K562 (cell line): ENCODE measurements at regions not wholly inside any gene's neighbourhood (a gene's known extent, or its start where the extent isn't known, plus 50 kb on each side); places are given as distances from the start of the nearest gene placed in this dataset.

Experiments
- ATAC-seq: fragments of 200-7000 bp; cut with Tn5 transposase; 3 replicates; pipeline ENCODE4 v1.9.1; 2020; ENCODE audit warnings: moderate library complexity
- BruUV-seq: library from RNA; stranded (reverse); fragments of 400-500 nt; replicated peaks from 2 replicates; lab custom pipeline; 2021; lab: Mats Ljungman, UMichigan
- CTCF ChIA-PET: fragments of 300-600 bp; formaldehyde crosslinking; extraction: SDS; loops from one replicate; lab custom pipeline; 2021; ENCODE audit warnings: low intra/inter-chr PET ratio; lab: Yijun Ruan, JAX
- POLR2A ChIA-PET: fragments of 300-600, 350-650 bp; sonication (Branson Sonifier 250); formaldehyde crosslinking; extraction: SDS; loops from one replicate; lab custom pipeline; 2021; ENCODE audit warnings: antibody characterized with exemption, inconsistent platforms; lab: Yijun Ruan, JAX
- DNase-seq, 4 experiments: peaks; one replicate each; pipeline versions ENCODE4 v3.0.0 to v3.0.0-alpha.2; 2011 to 2018; ENCODE audit warnings: low spot score in 3 of 4, mixed read lengths in 3 of 4; ENCODE audit errors: extremely low read depth in 1 of 4
- FAIRE-seq: peaks from 2 replicates; lab custom pipeline; 2011; peaks lifted over from hg19 to GRCh38; lab: Jason Lieb, UNC
- H2AFZ ChIP-seq: 2 replicates; pipeline ENCODE4 v1.6.0; 2011; ENCODE audit warnings: low read depth, low read length, control low read depth, inconsistent platforms
- H3K27ac ChIP-seq: fragments of 200-600 bp; 3 replicates; pipeline ENCODE4 v1.8.0; 2011; ENCODE audit warnings: low read depth, mild to moderate bottlenecking, control low read depth, inconsistent platforms, low read length, moderate library complexity, mixed read lengths; ENCODE audit errors: extremely low read depth
- H3K27me3 ChIP-seq, 2 experiments: fragments of 300-600 bp in 1 of 2; 2 replicates in 1 of 2; 3 replicates in 1 of 2; pipeline versions ENCODE4 v1.6.0 to v1.8.0; 2011; ENCODE audit warnings: inconsistent platforms in 2 of 2, low read length in 2 of 2, mild to moderate bottlenecking in 1 of 2, mixed read lengths in 1 of 2, moderate library complexity in 1 of 2; ENCODE audit not compliant: control insufficient read depth in 2 of 2, insufficient read depth in 2 of 2
- H3K36me3 ChIP-seq: fragments of 300-600 bp; 3 replicates; pipeline ENCODE4 v1.8.0; 2011; ENCODE audit warnings: mild to moderate bottlenecking, low read length, inconsistent platforms; ENCODE audit not compliant: control insufficient read depth, insufficient read depth
- H3K4me1 ChIP-seq, 2 experiments: fragments of 200-600 bp in 1 of 2; replicated peaks in 1 of 2; 2 replicates in 1 of 2; 3 replicates in 1 of 2; pipeline versions ENCODE4 v1.5.1 to v1.8.0; 2011; ENCODE audit warnings: inconsistent platforms in 2 of 2, low read length in 2 of 2, mild to moderate bottlenecking in 1 of 2, mixed read lengths in 1 of 2, moderate library complexity in 1 of 2; ENCODE audit not compliant: control insufficient read depth in 2 of 2, insufficient read depth in 2 of 2
- H3K4me2 ChIP-seq: 2 replicates; pipeline ENCODE4 v1.6.1; 2011; ENCODE audit warnings: low read length, control low read depth, inconsistent platforms, mixed read lengths; ENCODE audit not compliant: insufficient read depth
- H3K4me3 ChIP-seq: fragments of 200-600 bp; sonication (generic), shearing (Covaris generic); 2 replicates; pipeline ENCODE4 v1.5.1; 2016; ENCODE audit warnings: control low read depth, inconsistent platforms
- H3K79me2 ChIP-seq: fragments of 200-600 bp; 3 replicates; pipeline ENCODE4 v1.8.0; 2011; ENCODE audit warnings: low read length, inconsistent platforms; ENCODE audit not compliant: control insufficient read depth, insufficient read depth
- H3K9ac ChIP-seq, 2 experiments: 2 replicates each; pipeline versions ENCODE4 v1.6.0 to v1.6.1; 2011; ENCODE audit warnings: low read depth in 2 of 2, low read length in 2 of 2, control low read depth in 1 of 2, inconsistent platforms in 1 of 2, mild to moderate bottlenecking in 1 of 2, mixed read lengths in 1 of 2; ENCODE audit not compliant: insufficient read depth in 1 of 2
- H3K9me1 ChIP-seq: one replicate; pipeline ENCODE4 v1.6.0; 2011; ENCODE audit warnings: inconsistent platforms, mild to moderate bottlenecking, low read length, moderate library complexity; ENCODE audit not compliant: control insufficient read depth, insufficient read depth
- H3K9me3 ChIP-seq: replicated peaks from 2 replicates; pipeline ENCODE4 v1.5.1; 2011; ENCODE audit warnings: low read depth, low read length, inconsistent platforms; ENCODE audit not compliant: control insufficient read depth, insufficient read depth
- H4K20me1 ChIP-seq: replicated peaks from 2 replicates; pipeline ENCODE4 v1.6.1; 2011; ENCODE audit warnings: low read length, inconsistent platforms, mixed read lengths; ENCODE audit not compliant: control insufficient read depth, insufficient read depth
- HES1 ChIP-seq: fragments of 450-650 bp; IDR thresholded peaks from 2 replicates; pipeline ENCODE4 v1.6.1; 2016; ENCODE audit warnings: low read depth, mild to moderate bottlenecking, moderate library complexity
- NFIC ChIP-seq: fragments of 450-650 bp; IDR thresholded peaks from 2 replicates; pipeline ENCODE4 v1.6.1; 2017; ENCODE audit warnings: mild to moderate bottlenecking, inconsistent platforms
- PCBP2 ChIP-seq: fragments of 200-400 bp; formaldehyde crosslinking; IDR thresholded peaks from 2 replicates; pipeline ENCODE4 v1.6.1; 2018; ENCODE audit warnings: low read length, low read depth, mild to moderate bottlenecking, moderate library complexity; ENCODE audit not compliant: poor library complexity, severe bottlenecking
- RCOR1 ChIP-seq, 2 experiments: IDR thresholded peaks; 2 replicates each; pipeline ENCODE4 v1.6.1; 2012; ENCODE audit warnings: low read depth in 2 of 2, low read length in 2 of 2, borderline replicate concordance in 1 of 2, improper control_type of control experiment in 1 of 2
- REST ChIP-seq, 2 experiments: fragments of 450-650 bp; formaldehyde crosslinking in 1 of 2; IDR thresholded peaks; 2 replicates each; pipeline versions ENCODE4 v1.4.0 to v1.6.1; 2014 to 2020; ENCODE audit warnings: mild to moderate bottlenecking in 2 of 2, borderline replicate concordance in 1 of 2, low read depth in 1 of 2
- SETDB1 ChIP-seq: IDR thresholded peaks from one replicate; pipeline ENCODE4 v1.6.1; 2012; ENCODE audit warnings: low read length, control low read depth, inconsistent platforms
- TAF15 ChIP-seq: fragments of 200-400 bp; formaldehyde crosslinking; IDR thresholded peaks from 2 replicates; pipeline ENCODE4 v1.6.1; 2017; ENCODE audit warnings: mild to moderate bottlenecking, low read depth, low read length, moderate library complexity
- TRIM28 ChIP-seq: fragments of 450-650 bp; IDR thresholded peaks from 2 replicates; pipeline ENCODE4 v1.6.1; 2017
- WGBS: fragments of 100-300 bp; shearing (Covaris generic); methylation state at CpG from one replicate; pipeline ENCODE4 v1.1.6; 2016; ENCODE audit warnings: low coverage, mixed read lengths; ENCODE audit not compliant: insufficient coverage; ENCODE audit errors: missing lambda C conversion rate; 5-methylcytosine and 5-hydroxymethylcytosine counted together
- in situ Hi-C: fragments of 300-500 bp; cut with MboI; formaldehyde crosslinking; loops from 4 replicates; pipeline ENCODE4 v1.15.0; 2018; ENCODE audit warnings: inconsistent platforms, mixed read lengths
- intact Hi-C: fragments of 100-400 bp; cut with micrococcal nuclease; formaldehyde crosslinking; loops from 2 replicates; pipeline ENCODE4 v1.14.2; 2022
- TF ChIP-seq, protein P1 (sequence below): fragments of 450-650 bp; IDR thresholded peaks from 2 replicates; pipeline ENCODE4 v1.7.1; 2018; ENCODE audit warnings: mild to moderate bottlenecking, low read depth; ENCODE audit not compliant: partially characterized antibody

DNA sequence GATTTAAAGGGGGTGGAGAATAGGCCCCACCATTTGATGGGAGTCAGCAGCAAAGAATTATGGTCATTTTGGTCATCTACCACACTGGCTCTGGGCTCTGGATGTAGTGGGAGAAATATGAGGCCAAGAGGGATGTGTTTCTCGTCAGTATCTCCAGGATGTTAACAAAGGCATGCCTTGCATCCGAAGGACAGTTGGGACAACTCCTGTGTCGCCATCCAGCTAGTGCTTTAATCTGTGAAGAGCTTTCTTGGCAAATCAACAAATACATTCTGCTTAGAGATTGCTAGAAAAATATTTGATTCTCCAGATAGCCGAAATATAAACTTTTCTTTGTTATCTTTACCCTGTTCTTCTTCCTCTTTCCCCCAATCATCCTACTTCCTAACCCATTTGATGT is 287.1 kb upstream of the TNP1 start (continued):
- TF ChIP-seq HES1 = no peak
- TF ChIP-seq PCBP2 = no peak
- no peak for TF ChIP-seq SETDB1
- no peak for TF ChIP-seq RCOR1 (IDR thresholded peaks at IDR 0.05; ENCODE audit: borderline replicate concordance in 1 of 2, low read depth in 2 of 2, low read length in 2 of 2)

DNA sequence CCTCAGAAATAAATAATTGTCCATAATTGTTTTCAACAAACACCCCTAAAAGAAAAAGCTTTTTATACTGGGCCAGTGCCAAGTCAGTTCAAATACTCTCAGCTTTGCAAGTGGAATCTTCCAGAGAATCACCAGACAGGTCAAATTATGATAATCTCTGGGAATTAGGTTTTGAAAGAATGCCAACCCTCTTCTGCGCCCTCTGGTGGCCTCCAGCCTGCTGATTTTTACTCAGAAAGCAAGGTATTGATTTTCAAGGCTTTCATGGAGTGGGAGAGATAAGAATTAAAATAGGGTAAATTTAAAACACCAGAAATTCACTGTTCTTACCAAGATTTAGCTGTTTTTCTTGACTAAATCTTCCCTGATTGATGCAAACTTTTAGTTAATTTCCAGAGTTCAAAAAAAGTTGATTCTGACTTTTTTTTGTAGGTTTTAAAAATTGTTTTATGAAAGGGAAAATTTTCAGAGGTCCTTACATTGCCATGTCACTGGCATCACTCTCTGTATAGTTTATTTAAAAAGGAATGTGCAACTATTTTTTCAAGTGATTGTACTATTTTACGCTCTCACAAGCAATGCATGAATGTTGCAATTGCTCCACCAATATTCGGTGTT is 282.9 kb upstream of the TNP1 start:
- ChIA-PET POLR2A (no interaction called here), CTCF (no interaction called here)
- H3K4me3 ChIP-seq = no peak overlapping the region
- H3K79me2 ChIP-seq = no peaks in the 10 kb centered on the region
- no peaks in the 10 kb centered on the region for H3K36me3 ChIP-seq
- no peak overlapping the region for H3K27ac ChIP-seq
- H3K4me2 ChIP-seq = no peak overlapping the region
- peaks cover 0 to 8% of the 10 kb centered on the region in 2 experiments; a peak in 2 of 5 replicates for H3K4me1 ChIP-seq
- BruUV-seq = no TSS peak
- no peaks in the 10 kb centered on the region for H3K9me1 ChIP-seq
- 62% methylated on average over 3 of the region's 3 CpGs for WGBS
- ATAC-seq (0 out of 3 replicates have a peak, but pooled peaks have one; percentile 35), DNase-seq (peak in 2 of 4 experiments; percentile 14 to 57), FAIRE-seq (peak; percentile 62)
- H4K20me1 ChIP-seq = no peaks in the 10 kb centered on the region
- H2AFZ ChIP-seq = no peak overlapping the region
- in situ Hi-C loops (no loop called here), intact Hi-C loops (no loop called here)
- no peaks in the 10 kb centered on the region for H3K27me3 ChIP-seq
- H3K9ac ChIP-seq = no peak overlapping the region
- H3K9me3 ChIP-seq = peaks cover 3% of the 10 kb centered on the region
- TF ChIP-seq NFIC = peak; percentile 90
- peak; percentile 42; the same call in 1 of the 2 replicates for TF ChIP-seq REST (IDR thresholded peaks at IDR 0.05; ENCODE audit: borderline replicate concordance)
- TF ChIP-seq REST (CRISPR knock-in tag; IDR thresholded peaks at IDR 0.05; ENCODE audit: low read depth) = no peak
- TF ChIP-seq TRIM28 = 0 out of 2 replicates have a peak, but pooled peaks have one; percentile 39
- no peak for TF ChIP-seq TAF15
- TF ChIP-seq, protein P1, sequence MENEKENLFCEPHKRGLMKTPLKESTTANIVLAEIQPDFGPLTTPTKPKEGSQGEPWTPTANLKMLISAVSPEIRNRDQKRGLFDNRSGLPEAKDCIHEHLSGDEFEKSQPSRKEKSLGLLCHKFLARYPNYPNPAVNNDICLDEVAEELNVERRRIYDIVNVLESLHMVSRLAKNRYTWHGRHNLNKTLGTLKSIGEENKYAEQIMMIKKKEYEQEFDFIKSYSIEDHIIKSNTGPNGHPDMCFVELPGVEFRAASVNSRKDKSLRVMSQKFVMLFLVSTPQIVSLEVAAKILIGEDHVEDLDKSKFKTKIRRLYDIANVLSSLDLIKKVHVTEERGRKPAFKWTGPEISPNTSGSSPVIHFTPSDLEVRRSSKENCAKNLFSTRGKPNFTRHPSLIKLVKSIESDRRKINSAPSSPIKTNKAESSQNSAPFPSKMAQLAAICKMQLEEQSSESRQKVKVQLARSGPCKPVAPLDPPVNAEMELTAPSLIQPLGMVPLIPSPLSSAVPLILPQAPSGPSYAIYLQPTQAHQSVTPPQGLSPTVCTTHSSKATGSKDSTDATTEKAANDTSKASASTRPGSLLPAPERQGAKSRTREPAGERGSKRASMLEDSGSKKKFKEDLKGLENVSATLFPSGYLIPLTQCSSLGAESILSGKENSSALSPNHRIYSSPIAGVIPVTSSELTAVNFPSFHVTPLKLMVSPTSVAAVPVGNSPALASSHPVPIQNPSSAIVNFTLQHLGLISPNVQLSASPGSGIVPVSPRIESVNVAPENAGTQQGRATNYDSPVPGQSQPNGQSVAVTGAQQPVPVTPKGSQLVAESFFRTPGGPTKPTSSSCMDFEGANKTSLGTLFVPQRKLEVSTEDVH = no peak
